ENCODE measurements at regions not wholly inside any gene's neighbourhood (a gene's known extent, or its start where the extent isn't known, plus 50 kb on each side); places are given as distances from the start of the nearest gene placed in this dataset.
A peak's percentile ranks its signal among the peaks of the same experiment; 100 is the strongest.
"Not testable (repeated sequence)": the region's sequence is repeated elsewhere in the genome, so short reads cannot be mapped to it uniquely, and the experiment has no call there.

- no peak for DNase-seq (ENCODE audit: extremely low spot score in 2 of 2)
- no peaks in the 10 kb centered on the region for H3K9me3 ChIP-seq
- H3K4me1 ChIP-seq = no peaks in the 10 kb centered on the region
- intact Hi-C loops (cut with DNase I) = loop anchor here (10.0 kb wide), 1 partner anchor 322 kb away; no protein-coding TSS in a partner anchor
- no peak overlapping the region for H3K4me3 ChIP-seq
- no peak for TF ChIP-seq CTCF (IDR thresholded peaks at IDR 0.05)
- no peak for TF ChIP-seq POLR2A (IDR thresholded peaks at IDR 0.05)
- no peak for TF ChIP-seq POLR2AphosphoS5 (IDR thresholded peaks at IDR 0.05; ENCODE audit: insufficient read depth in 1 of 2, low read depth in 1 of 2)
- no peaks in the 10 kb centered on the region for H3K27me3 ChIP-seq
- no peak overlapping the region for H3K27ac ChIP-seq
- H3K36me3 ChIP-seq = no peaks in the 10 kb centered on the region
These were observed 133.9 kb upstream of the ADAMTS3 start for GRCh38 chr4:72702948-72703347.

- Histone ChIP-seq H3K27ac (no peak overlapping the region), H3K4me1 (no peaks in the 10 kb centered on the region), H3K27me3 (no peaks in the 10 kb centered on the region), H3K36me3 (no peaks in the 10 kb centered on the region), H3K9me3 (no peaks in the 10 kb centered on the region), H3K4me3 (peak overlapping the region; percentile 24 to 27)
- no peak for DNase-seq (ENCODE audit: extremely low spot score in 2 of 2)
- intact Hi-C loops (cut with DNase I) = loop anchor here (10.0 kb wide), 1 partner anchor 323 kb away; no protein-coding TSS in a partner anchor
- peak in 2 of 3 experiments; percentile 18 to 50 for TF ChIP-seq CTCF (IDR thresholded peaks at IDR 0.05)
- TF ChIP-seq POLR2AphosphoS5 (IDR thresholded peaks at IDR 0.05; ENCODE audit: insufficient read depth in 1 of 2, low read depth in 1 of 2) = no peak
These were observed 133.2 kb upstream of the ADAMTS3 start for GRCh38 chr4:72701987-72702819.

GRCh38 chr4:72690771-72691170 lies 121.8 kb upstream of the ADAMTS3 start:
- Histone ChIP-seq H3K9me3 (no peaks in the 10 kb centered on the region), H3K4me3 (no peak overlapping the region), H3K27ac (no peak overlapping the region), H3K4me1 (no peaks in the 10 kb centered on the region), H3K27me3 (no peaks in the 10 kb centered on the region), H3K36me3 (no peaks in the 10 kb centered on the region)
- TF ChIP-seq CTCF (IDR thresholded peaks at IDR 0.05) = no peak
- no peak for TF ChIP-seq POLR2A (IDR thresholded peaks at IDR 0.05)
- TF ChIP-seq POLR2AphosphoS5 (IDR thresholded peaks at IDR 0.05; ENCODE audit: insufficient read depth in 1 of 2, low read depth in 1 of 2) = no peak
- no peak for DNase-seq (ENCODE audit: extremely low spot score in 2 of 2)
- intact Hi-C loops (cut with DNase I) = no loop called here

- Histone ChIP-seq H3K9me3 (no peaks in the 10 kb centered on the region), H3K4me3 (no peak overlapping the region), H3K27me3 (no peaks in the 10 kb centered on the region), H3K27ac (no peak overlapping the region), H3K4me1 (no peaks in the 10 kb centered on the region), H3K36me3 (no peaks in the 10 kb centered on the region)
- no peak for DNase-seq (ENCODE audit: extremely low spot score in 2 of 2)
- intact Hi-C loops (cut with DNase I) = no loop called here
- TF ChIP-seq CTCF (IDR thresholded peaks at IDR 0.05) (no peak), POLR2AphosphoS5 (IDR thresholded peaks at IDR 0.05; ENCODE audit: insufficient read depth in 1 of 2, low read depth in 1 of 2) (no peak)
These were observed 120.9 kb upstream of the ADAMTS3 start for GRCh38 chr4:72689923-72690322.

DNA sequence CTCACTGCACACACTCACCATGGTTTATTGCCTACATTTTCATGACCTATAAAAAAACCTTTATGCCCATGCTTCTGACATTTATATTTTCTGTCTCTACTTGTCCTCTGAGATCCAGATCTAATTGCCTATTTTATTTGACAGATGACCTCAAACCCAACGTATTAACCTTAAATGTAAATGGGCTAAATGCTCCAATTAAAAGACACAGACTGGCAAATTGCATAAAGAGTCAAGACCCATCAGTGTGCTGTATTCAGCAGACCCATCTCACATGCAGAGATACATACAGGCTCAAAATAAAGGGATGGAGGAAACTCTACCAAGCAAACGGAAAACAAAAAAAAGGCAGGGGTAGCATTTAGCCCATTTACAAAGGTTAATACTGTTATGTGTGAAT lies 117.4 kb upstream of the ADAMTS3 start:
- H3K27ac ChIP-seq; DNase-seq (ENCODE audit: extremely low spot score in 2 of 2); H3K4me3 ChIP-seq; intact Hi-C loops (cut with DNase I); H3K36me3 ChIP-seq; H3K27me3 ChIP-seq; H3K4me1 ChIP-seq; H3K9me3 ChIP-seq: not testable (repeated sequence)
